SU-DHL-6 (cell line): ENCODE measurements at regions not wholly inside any gene's neighbourhood (a gene's known extent, or its start where the extent isn't known, plus 50 kb on each side); places are given as distances from the start of the nearest gene placed in this dataset.

ENCODE experiments used
- EZH2phosphoT487 ChIP-seq: fragments of 200-600 bp; sonication (generic), shearing (Covaris generic); conservative IDR thresholded peaks from 2 replicates; pipeline ENCODE4 v1.6.1; 2018; ENCODE audit warnings: mild to moderate bottlenecking, antibody characterized with exemption, low read length, moderate library complexity, mixed read lengths
- TF ChIP-seq, protein P1 (sequence below): fragments of 200-600 bp; sonication (generic); IDR thresholded peaks from one replicate; pipeline ENCODE4 v1.5.1; 2017; ENCODE audit warnings: antibody characterized with exemption, mild to moderate bottlenecking, low read length, moderate library complexity; ENCODE audit not compliant: insufficient read depth, poor library complexity, severe bottlenecking

DNA sequence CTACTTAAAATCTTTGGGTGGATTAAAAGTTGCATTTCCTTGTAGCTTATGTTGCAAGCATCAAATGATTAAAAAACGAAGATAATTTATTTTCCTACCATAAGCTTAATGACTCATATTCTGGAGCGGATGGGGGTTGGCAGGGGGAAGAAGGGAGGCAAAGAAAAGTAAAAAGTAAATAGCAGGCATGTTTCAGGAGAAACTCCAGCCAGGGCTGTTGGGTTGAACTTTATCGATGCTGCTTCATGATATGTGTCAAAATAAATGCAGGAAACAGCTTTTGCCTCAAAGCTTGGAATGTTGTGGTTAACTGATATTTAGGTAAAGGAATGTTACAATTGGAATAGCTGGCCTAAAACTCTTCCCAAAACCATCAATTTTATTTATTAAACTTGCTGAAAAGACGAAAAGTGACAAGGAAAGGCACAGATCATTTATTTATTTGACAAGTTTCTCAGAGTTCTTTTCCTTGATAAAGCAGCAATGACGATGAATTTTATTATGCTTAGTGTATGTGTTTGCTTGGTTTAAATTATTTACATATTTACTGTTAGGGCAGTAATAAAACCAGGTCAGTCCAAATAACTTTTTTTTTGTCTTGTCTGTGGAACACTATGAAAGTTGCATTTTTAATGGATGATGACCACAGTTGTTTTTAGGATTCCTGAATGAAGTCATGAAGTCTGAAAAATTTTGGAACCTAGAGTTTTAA is 177.9 kb downstream of the PCSK1 start:
- TF ChIP-seq, protein P1, sequence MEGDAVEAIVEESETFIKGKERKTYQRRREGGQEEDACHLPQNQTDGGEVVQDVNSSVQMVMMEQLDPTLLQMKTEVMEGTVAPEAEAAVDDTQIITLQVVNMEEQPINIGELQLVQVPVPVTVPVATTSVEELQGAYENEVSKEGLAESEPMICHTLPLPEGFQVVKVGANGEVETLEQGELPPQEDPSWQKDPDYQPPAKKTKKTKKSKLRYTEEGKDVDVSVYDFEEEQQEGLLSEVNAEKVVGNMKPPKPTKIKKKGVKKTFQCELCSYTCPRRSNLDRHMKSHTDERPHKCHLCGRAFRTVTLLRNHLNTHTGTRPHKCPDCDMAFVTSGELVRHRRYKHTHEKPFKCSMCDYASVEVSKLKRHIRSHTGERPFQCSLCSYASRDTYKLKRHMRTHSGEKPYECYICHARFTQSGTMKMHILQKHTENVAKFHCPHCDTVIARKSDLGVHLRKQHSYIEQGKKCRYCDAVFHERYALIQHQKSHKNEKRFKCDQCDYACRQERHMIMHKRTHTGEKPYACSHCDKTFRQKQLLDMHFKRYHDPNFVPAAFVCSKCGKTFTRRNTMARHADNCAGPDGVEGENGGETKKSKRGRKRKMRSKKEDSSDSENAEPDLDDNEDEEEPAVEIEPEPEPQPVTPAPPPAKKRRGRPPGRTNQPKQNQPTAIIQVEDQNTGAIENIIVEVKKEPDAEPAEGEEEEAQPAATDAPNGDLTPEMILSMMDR: no peak
- TF ChIP-seq EZH2phosphoT487: no peak
